Retina (tissue), 1 donor: ENCODE measurements at regions not wholly inside any gene's neighbourhood (a gene's known extent, or its start where the extent isn't known, plus 50 kb on each side); places are given as distances from the start of the nearest gene placed in this dataset.

ENCODE experiments used
- DNase-seq: peaks from one replicate; pipeline ENCODE4 v3.0.0-alpha.2; 2016

GRCh38 chr10:44087403-44087802 lies 297.5 kb downstream of the CXCL12 start:
- no peak for DNase-seq

- no peak for DNase-seq
Measured at GRCh38 chr10:44083719-44084400, 301.0 kb downstream of the CXCL12 start.

- DNase-seq = no peak
Measured at GRCh38 chr10:44071479-44071878, 313.4 kb downstream of the CXCL12 start.

DNA sequence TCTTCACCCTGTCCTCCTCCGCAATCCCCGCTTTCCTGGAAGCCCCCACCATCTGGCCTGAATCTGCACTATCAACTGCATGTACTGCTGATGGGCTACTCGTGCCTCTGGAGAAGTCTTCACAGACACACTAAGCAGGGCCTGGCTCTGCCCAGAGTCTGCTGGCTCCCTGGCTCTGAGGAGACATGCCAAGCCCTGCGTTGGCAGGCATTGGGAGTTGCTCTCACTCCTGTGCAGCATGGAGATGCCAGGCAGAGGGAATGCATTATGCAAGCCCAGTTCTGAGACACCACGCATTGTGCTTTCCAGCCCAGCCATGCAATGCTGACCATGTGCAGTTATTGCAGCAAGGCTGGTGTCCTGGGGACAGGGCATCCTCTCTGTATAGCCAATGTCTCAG lies 314.6 kb downstream of the CXCL12 start:
- DNase-seq = no peak

GRCh38 chr10:44069573-44069972 lies 315.3 kb downstream of the CXCL12 start:
- no peak for DNase-seq

GRCh38 chr10:44068716-44069482 lies 316.0 kb downstream of the CXCL12 start:
- DNase-seq = no peak

DNA sequence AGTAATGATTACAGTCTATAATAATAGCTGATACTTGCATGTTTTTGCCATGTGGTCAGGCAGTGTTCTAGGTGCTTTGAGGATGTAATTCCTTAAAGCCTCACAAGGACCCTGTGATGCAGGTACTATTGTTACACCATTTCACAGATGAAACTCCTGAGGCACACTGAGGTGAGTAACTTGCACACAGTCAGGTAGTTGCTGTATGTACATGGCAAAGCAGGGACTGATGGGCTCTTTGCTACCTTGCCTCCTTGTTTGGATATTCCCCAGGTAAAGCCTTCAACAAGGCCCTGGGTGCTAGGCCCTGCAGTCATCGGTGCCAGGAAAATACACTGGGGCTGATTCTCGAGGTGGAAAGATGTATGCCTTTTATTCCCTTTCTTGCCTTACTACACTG lies 317.5 kb downstream of the CXCL12 start:
- DNase-seq = no peak

GRCh38 chr10:44066527-44067255 lies 318.2 kb downstream of the CXCL12 start:
- DNase-seq = peak; percentile 1

GRCh38 chr10:44065788-44066526 lies 318.9 kb downstream of the CXCL12 start:
- peak; percentile 2 for DNase-seq

DNA sequence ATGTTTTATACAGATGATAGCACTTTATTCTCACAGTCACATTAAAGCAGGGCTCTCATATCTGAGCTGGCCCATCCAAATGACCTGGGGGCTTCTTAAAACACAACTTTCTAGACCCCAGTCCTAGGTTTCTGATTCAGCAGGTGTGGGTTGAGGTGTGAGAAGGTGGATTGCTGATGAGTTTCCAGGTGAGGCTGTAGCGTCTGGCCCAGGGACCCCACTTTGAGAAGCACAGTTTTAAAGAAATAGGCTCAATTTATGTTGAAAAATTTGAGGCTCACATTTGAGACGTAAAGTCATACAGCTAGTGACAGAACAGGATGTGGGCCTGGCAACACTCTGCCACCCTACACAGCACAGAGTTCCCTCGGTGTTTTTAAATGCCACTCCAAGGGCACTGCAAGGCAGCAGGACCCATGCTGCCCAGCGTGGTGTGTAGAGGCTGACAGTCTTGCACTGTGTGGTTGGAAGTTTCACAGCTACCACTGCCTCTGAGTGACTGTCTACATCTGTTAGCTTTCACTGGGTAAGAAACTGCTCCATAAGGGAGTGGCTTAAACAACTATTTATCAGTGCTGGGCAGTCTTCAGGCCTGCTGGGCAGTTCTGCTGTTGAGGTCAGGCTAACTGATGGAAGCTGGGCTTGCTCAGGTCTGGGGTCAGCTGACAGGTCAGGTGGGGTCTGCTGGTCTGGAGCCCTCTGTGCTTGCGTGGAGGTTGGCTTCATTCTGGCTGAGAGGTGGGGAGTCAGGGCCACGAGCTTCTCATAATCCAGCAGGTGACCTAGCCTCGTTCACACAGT lies 319.7 kb downstream of the CXCL12 start:
- no peak for DNase-seq

DNA sequence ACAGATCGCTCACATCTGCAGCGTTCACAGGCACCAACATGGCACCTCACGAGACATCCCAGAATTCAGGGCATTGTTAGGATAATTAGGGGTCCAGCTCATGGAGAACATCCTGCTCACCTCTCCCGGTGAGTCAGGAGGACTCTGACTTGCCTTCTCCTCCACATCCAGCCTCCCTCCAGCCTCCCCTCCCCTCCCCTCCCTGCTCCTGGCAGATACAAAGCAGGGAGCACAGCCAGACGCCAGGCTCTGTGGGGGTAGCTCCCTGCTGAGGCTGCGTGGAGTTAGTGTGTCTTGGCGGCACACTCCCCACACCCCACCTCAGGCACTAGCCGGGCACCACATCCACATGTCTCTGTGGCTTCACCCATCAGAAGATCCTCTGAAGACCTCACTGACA lies 320.6 kb downstream of the CXCL12 start:
- no peak for DNase-seq

DNA sequence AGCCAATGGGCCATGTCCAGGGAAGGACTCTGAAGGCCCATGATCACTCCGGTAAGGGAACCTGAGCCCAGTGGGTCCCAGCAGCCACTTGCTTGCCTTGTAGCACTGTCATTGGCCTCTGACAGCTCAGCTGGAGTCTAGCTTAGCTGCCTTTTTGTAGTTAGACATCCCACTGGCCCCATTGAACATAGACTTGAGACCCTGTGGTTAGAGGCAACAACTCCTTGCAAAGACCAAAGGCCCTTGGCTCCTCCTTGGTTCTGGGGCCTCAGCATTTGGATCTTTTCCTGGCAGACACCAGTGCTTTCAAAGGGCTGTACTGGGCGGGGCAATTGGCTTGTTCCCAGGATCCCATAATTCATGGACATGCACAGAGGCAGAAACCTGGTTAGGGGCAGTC lies 321.2 kb downstream of the CXCL12 start:
- DNase-seq = no peak

DNA sequence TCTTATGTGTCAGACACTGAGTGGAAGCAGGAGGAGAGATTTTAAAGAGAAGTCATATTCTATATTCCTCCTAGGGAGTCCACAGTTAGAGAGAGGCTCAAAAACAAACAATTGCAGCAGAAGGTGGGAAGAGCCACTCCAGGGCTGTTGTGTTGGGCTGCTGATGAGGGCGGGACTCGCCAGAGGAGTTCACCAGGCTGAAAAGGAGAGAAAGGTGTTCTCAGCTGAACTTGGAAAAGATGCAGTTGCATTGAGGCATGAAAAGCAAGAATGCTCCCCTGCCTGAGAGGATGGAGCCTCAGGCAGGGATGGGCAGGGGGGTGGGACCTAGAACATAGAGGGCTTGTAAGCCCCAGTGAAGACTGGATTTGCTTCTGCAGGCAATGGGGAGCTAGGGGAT lies 324.2 kb downstream of the CXCL12 start:
- DNase-seq = no peak

- no peak for DNase-seq
Measured at GRCh38 chr10:44060221-44060620, 324.7 kb downstream of the CXCL12 start.

DNA sequence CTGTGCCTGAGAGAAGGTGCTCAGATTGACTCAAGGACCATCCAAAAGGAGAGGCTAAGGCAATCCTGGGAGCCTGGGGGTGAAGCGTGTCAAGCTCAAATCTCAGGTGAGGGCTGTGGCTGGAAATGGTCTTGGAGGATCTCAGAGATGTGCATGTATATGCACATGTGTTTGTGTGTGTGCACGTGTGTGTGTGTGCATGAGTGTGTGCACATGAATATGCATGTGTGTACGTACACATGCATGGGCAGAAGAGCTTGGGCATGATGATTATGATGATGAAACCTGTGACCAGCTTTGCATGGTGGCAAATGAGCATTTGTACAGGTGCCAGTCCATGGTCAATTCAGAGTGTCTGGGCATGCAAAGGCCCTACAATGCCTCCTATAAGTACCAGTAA lies 326.6 kb downstream of the CXCL12 start:
- peak; percentile 1 for DNase-seq

DNA sequence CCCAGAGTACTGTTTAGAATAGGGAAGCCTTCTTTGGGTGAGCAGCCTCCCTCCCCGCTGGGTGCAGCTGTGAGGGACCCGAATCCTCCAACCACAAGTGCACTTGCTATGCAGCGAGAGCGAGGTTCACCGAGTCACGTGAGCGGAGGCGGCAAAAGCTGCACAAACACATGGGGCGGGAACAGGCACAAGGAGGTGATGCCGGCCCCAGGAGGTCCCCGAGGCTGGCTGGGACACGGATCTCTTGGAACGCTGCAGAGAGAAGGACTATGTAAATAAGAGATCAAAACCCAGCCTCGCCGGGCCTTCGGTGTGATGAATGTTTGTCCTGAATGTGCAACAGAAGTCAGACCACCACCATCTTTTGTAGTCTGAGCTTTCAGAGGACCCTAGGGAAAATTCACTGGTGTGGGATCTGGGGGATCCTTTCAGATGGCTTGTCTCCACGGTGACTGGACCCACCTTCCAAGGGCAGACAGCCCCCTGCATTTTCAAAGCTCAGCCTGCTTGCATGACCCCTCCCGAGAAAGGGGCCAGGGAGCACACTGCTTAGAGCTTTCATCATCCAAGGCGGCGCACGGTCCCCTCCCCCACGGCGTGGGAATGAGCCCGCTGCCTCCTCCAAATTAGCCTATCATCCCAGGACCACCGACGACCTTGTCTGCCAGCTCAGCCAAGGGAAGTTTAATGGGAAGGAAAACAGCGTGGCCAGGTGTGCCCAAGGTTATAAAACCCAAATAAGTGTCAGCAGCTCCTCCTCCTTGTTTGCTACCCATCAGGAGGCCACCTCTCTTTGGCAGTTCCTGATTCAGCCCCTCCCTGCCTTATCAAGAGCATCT lies 327.7 kb downstream of the CXCL12 start:
- peak; percentile 56 for DNase-seq

GRCh38 chr10:44056206-44056605 lies 328.7 kb downstream of the CXCL12 start:
- no peak for DNase-seq

DNA sequence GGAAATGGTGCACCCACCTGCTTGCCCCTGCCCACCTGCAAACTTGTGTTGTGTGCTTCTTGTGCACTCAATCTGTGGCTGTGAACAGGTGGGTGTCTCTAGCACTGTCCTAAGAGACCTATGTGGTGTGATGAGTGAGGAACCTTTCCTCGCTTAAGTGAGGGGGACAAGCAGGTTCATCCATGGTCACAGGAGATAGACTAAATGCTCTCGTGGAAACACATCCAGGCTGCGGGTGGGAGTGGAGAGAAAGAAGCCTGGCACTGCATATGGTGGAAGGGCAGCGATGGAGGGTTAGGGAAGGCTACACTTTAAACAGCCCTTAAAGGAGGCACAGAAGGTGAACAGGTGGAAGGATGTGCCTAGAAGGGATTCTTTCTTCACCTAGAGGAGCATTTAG lies 330.9 kb downstream of the CXCL12 start:
- DNase-seq = no peak

GRCh38 chr10:44053391-44053790 lies 331.5 kb downstream of the CXCL12 start:
- DNase-seq = no peak

DNA sequence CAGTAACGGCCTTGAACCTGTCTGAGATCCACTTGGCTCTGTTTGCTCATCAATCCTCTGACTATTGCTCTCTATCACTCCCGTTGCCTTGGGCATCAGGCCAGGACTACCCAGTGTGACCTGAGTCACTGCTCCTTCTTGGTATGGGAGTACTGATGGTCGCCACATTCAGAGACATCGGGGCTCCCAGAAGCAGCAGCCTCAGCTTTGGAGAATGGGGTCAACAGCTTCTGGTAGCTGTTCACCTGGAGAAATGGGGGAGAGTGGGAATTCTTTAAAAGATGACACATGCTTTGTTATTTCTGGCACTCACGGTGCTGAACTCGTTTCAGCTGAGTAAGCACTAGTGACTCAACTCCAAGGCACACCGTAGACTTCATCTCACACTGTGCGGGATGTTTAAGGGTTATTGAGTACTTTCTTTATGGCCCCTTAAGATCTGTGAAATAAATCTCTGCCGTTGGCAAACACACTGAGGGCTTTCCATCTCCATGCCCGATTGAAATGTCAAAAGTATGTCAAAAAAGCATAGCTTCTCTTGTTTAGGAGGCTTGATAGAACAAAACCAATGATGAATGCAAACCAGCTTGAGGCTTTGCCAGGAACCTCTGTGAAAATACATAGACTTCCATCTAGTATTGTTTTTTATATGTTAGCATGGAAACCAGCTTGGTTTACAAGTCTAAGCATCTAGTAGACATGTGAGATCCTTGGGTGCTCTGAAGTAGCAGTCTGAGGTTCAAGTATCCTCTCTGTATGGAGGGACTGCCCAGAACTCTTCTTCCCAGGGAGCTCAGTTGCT lies 333.1 kb downstream of the CXCL12 start:
- DNase-seq = peak; percentile 2
